T-helper 1 cell (primary cell): ENCODE measurements at regions not wholly inside any gene's neighbourhood (a gene's known extent, or its start where the extent isn't known, plus 50 kb on each side); places are given as distances from the start of the nearest gene placed in this dataset.
"Not testable (repeated sequence)": the region's sequence is repeated elsewhere in the genome, so short reads cannot be mapped to it uniquely, and the experiment has no call there.

Experiments used
- DNase-seq, 5 donors: peaks; one replicate each; pipeline ENCODE4 v3.0.0-alpha.2; 2012 to 2020

- DNase-seq = no peak
Observed at GRCh38 chr4:170940043-170940724, 850.4 kb upstream of the AADAT start.

DNA sequence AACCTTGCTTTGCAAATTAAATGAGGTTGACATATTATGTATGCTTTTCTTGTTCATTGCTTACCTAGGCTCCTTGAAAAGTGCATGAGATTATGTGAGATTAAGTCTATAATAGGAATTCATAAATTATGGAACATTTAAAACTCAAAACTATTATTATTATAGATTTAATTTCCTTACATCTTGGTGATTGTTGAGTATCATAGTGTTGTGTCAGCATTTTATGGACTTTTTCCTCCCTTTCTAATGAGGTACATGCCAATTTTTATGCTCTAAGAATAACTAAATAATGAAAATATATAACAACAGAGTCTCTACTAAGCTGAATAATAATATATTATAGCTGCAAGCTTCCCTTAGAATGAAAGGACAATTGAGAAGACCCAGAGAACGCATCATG lies 848.8 kb upstream of the AADAT start:
- DNase-seq = no peak

DNA sequence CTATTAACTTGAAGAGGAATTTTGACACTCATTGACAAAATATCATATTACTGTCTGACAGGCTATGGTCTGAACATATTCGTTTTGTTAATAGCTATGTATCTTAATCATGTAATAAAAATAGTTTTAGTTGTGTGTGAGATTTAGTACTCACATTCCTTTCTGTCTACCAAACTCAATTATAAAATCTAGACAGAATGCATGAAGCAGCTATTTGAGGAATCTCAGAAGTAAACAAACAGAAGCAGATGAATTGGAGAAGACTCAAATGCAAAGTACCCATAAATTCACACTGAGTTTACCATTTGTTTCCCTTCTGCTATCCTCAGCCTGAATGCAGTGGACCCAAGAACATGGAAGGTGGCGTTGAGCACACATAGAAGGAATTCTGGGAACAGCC lies 841.6 kb upstream of the AADAT start:
- no peak for DNase-seq

DNA sequence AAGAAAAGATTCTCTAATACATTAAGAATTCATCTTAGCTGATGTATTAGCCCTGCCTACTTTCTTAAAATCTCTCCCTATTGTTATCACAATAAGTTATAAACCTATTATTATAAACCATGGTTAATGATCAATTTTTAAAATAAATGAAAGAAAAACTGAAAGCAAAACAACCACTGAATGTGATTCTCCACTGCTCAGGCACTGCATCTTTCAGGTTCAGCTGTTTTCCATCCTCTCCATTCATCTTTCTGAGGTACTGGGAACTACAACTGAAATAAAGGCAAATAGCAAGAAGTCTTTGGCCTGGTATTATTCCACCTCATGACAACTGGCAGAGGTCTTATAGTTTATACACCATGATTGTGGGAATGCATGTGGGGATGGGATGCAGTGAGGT lies 798.9 kb upstream of the AADAT start:
- no peak for DNase-seq

DNA sequence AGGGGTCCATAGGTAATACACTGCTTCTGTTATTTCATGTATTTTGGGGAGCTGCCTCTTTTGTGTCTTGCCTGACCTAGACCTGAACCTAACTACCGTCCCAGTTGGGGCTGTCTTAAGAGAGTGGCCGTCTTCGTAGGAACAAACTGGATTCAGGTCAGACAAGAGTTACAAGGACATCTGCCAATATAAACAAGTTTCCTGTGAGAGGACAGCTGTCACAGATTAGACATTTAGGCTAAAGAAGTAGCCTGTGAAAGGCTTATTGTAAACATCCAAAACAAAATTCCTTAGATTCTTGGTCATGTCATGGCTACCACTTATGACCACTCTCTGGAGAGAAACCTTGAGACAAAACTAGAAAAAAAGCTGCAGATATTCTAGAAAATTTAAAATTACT lies 797.6 kb upstream of the AADAT start:
- no peak for DNase-seq

DNA sequence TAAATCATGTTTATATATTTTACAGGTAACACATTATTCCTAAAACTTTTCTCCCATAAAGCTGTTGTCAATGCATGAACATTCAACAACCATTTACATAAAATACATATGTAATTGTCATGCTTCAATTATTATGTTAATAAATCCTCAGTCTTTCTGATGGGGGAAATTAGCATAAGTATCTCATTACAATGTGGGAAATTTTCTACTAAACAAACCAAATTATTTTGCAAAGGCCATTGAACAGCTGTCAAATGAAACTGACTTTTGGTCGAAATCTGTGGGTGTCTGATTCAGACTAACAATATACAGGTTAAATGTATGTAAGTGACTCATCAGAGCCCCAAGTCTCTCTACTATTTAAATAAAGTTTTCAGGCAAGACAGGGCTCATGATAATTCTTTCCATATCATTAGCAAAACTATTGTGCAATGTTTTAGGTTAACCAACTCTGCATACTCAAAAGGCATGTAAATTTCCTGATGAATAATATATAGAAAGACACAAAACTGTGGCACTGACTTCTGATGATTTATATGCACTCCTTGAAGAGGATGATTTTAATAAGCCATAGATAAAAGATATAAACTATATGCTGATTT lies 795.3 kb upstream of the AADAT start:
- DNase-seq = no peak

DNA sequence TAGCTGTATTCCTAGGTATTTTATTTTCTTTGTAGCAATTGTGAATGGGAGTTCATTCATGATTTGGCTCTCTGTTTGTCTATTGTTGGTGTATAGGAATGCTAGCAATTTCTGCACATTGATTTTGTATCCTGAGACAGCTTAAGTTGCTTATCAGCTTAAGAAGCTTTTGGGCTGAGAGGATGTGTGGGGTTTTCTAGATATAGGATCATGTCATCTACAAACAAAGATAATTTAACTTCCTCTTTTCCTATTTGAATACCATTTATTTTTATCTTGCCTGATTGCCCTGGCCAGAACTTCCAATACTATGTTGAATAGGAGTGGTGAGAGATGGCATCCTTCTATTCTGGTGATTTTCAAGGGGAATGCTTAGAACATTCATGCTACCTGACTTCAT lies 791.9 kb upstream of the AADAT start:
- not testable (repeated sequence) for DNase-seq

DNA sequence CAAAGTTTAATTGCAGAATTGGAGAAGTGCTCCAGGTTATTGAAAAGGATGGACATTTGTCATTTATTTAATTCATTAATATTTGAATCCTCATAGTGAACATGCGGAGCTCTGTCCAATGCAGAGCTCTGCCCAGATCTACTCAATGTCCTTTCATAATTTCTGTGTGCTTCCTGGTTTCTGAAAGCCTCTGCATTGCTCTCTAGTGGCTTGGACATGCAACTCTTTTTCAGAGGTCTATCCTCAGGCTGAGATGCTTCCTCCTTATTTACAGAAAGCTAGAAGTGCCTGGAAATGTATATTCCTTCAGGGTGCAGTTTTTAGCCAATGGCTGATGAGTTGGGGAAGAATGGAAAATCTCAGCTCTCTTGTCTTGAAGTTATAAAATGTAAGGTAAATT lies 786.1 kb upstream of the AADAT start:
- no peak for DNase-seq

DNA sequence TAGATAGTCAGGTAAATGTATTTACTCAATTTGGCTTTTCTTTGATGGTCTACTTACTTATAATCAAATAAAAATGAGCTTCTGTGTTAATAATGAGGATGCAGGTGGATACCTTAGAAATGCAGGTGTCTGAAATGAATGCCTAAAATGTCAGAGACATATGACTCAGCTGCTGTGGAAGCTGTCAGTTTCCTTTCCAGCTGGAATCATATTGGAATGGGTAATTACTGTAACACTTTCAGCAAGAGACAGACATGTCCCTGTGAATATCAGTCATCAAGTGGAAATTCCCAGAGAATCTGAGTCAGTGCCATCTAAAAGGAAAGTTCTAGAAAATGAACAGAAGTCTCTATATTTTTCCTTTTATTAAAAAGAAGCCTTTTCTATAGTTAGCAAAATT lies 783.0 kb upstream of the AADAT start:
- no peak for DNase-seq

GRCh38 chr4:170868170-170868569 lies 778.4 kb upstream of the AADAT start:
- DNase-seq = no peak

DNA sequence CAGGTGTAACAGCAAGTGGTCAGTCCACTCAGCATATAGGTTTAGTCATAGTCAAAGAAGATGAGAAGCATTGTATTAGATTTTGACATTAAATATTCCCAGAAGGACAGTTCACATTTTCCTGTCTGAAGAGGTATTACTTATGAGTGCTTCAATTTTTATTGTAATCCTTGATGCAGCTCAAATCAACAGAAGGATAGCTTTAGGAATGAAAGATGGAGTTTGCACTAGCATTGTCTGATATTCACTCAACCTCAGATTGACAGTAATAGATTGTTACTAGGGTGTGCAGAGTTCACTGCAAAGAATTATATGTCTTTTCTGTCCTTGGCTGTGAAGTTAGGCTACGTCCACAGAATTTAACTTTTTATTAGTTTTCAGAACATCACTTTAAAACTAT lies 764.3 kb upstream of the AADAT start:
- DNase-seq = no peak

DNA sequence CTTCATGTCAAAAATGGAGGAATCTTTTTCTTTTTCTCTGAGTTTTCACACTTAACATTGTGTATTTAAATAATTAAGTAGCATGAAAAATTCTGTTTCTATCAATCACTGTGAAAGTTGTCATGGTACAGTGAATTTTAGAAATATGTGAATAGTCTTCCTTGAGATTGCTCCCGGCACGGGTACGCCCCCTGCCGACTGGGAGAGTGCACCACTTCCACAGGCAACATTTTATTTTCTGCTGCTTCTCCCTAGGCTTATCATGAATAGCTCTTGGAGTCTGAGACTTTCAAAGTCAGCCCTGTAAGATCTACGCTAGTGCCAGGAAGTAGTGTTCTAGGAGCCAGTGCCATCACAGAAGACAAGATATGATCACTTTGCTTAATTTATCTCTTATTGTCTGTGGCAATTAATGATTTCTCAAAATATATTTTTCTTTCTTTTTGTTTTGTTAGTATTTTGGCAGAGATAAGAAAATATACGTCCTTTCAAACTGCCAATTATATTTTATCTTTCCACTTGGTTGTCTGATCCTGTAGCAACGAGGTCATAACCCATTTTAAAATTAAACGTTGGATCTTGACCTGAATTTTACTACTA lies 763.8 kb upstream of the AADAT start:
- DNase-seq = peak in 1 of 5 donors; percentile 2

GRCh38 chr4:170849969-170850368 lies 760.2 kb upstream of the AADAT start:
- no peak for DNase-seq

DNA sequence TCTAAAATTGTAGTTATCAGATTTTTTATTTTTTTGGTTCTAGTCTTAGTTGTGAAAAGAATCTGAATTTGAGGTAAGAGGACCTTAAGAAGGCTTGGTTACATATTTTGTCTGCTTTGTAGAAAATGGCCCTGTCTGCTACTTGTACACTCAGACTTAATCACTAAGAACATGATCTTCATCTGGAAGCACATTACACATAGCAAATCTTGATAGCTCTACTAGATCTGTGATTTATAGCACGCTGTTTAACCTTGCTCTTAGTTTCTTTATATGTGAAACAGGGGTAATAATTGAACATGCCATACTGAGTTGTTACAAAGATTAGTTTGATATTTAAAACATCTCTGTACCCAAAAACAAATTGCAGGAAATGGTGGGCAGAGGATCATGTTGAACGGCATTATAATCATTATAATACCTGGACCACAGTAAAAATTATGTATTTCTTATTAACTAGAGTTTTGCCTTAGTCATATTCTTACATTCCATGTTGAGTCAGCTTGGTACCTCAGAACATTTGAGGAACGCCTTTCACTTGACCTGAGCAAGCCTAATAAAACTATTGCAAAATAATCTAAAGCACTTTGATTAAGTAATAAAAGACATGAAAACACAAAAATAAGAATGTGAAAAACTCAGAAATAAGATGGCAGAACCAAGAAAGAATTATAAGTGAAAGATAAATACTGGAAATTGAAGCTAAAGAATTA lies 738.0 kb upstream of the AADAT start:
- no peak for DNase-seq

- DNase-seq = no peak
Observed at GRCh38 chr4:170818786-170819185, 729.0 kb upstream of the AADAT start.

DNA sequence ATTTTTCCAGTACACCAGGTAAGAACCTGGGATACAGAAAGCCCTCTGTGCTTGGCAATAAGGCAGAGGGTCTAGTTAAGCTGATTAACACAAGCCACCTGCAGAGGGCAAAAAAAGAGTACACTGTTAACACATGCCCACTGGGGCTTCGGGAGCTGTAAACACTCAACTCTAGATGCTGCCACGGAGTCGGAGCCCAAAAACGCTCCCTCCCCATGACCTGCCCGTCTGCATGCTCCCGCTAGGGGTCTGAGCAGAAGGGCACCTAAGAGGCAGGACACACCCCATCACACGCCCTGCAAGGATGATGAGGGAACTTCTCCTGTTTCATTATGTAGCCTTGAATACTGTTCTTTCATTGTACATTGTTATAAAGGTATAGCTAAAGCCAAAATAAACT lies 715.6 kb upstream of the AADAT start:
- DNase-seq = no peak

GRCh38 chr4:170804930-170805329 lies 715.2 kb upstream of the AADAT start:
- DNase-seq = no peak

DNA sequence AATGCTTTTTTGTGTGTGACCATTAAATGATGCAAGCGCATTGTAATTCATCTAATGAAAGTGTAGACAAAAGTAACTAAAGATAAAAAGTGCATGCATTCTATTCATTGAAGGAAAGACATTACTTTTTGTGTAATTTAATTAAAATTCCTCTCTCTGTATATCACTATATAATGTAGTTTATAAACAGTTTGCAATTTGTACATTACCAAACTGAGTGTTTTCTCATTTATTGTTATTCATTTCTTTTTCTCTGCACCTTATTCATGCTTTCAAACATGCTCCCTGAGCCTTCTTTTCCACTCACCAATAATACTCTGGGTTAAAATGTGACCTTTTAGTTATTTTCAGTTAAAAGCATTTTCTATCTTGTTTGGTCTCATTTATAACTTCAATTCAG lies 713.7 kb upstream of the AADAT start:
- no peak for DNase-seq

DNA sequence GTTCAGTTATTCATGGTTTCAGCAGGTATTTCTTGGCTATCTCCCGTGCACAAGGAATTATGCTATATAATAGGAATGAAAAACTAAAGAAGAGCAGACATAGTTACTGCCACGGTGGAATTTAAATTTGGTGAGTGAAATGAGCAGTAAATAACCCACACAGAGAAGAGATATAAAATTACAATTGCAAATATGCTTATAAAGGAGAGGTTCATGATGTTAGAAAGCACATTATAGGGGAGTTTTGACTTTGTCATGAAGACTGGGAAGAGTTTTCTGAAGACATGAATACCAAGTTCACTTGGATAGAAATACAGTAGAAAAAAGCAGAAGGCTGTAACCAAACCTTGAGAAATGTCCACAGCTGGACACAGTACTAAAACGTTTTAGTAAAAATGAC lies 712.0 kb upstream of the AADAT start:
- no peak for DNase-seq

GRCh38 chr4:170794525-170794924 lies 704.8 kb upstream of the AADAT start:
- no peak for DNase-seq

GRCh38 chr4:170788540-170789051 lies 698.8 kb upstream of the AADAT start:
- DNase-seq = not testable (repeated sequence)

GRCh38 chr4:170777663-170778062 lies 687.9 kb upstream of the AADAT start:
- no peak for DNase-seq

DNA sequence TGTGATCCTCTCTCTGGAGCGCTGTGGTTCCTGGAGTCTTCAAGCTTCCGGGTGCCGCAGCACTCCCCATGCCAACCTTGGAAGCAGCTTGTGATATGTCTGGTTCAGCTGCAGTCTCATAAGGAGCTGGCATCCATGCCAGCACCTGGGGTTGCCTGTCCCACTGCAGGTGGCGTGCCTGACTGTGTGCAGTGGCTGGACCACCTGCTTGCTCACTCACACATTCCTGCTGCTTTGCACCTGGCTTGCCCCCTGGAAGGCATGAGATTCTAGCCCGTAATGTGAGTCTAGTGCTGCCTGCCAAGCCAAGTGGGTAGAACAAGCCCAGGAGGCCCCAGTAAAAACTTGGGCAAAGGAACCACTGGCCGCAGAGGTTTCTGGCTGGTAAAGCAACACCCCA lies 687.2 kb upstream of the AADAT start:
- DNase-seq = no peak

GRCh38 chr4:170775851-170776250 lies 686.1 kb upstream of the AADAT start:
- DNase-seq = no peak
